Suppressor macrophage (primary cell): ENCODE measurements at regions not wholly inside any gene's neighbourhood (a gene's known extent, or its start where the extent isn't known, plus 50 kb on each side); places are given as distances from the start of the nearest gene placed in this dataset.

Experiments
- DNase-seq, 4 experiments: peaks; one replicate each; pipeline ENCODE4 v3.0.0-alpha.2; 2020 to 2022

DNA sequence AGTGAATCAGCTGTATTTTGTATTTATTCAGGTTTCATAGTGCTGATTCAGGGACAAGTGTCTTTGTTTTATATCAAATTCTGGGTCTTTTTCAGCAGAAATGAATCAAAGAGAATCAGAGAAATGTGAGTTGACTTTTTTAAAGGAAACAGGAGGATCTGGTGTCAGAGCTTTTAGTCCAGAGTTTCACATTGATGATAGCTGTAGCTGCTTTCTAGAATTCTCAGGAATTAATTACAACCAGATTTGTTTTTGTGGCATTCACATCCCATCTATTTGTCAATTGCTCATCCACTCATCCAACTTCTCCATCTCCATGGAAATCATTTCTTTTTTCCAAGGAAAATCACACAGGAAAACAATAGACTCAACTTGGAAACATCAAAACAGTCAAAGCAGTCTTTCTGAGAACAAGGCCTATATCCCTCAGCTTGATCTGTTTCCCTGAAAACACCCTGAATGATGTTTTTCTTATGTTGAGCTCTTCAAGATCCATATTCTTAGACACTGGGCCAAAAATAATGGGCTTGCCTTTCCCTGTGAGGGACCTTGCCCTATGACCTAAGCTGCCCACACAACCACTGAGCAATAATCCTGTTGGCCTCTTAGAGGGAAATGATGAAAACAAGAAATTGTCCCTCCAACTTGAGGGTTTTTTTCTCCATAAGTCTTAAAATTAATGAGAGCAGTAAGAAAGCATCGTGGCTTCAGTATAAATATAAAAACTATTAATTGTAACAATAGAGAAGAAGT lies 249.5 kb upstream of the FN1 start:
- peak; percentile 44 to 74 (median 66) for DNase-seq

DNA sequence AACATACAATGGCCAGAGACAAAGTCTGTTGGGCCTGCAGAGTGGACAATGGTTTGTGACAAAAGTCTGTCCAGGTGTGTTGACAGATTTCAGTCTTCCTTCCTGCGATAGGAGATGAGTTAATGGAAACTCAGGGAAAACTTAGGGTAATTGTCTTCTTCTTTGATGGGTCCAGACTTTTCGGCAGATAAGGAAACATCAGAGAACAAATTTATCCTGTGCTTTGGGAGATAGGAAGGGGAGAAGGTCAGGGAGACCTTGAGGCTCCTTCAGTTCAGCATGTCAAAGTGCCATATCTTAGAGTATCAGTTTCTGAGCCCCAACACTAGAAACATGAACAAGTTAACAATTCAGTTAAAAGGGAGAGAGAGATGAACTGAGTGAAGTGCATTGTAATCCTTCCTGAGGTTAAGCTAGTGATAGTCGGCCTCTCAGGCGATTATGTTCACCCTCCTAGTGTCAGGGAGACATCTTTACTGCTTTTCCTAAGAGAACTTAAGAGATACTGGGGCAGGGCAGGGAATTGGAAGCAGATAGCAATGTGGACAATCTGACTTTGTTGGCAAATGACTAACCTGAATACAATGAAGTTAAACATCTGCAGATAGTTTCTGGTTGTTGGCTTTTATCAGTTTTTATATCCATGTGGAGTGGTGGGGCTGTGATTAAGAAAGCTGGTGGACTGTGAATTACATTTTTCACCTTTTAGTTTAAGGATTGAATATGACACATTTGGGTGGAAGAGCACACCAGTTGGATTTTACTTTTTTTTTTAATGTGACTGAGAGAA lies 248.8 kb upstream of the FN1 start:
- no peak for DNase-seq

DNA sequence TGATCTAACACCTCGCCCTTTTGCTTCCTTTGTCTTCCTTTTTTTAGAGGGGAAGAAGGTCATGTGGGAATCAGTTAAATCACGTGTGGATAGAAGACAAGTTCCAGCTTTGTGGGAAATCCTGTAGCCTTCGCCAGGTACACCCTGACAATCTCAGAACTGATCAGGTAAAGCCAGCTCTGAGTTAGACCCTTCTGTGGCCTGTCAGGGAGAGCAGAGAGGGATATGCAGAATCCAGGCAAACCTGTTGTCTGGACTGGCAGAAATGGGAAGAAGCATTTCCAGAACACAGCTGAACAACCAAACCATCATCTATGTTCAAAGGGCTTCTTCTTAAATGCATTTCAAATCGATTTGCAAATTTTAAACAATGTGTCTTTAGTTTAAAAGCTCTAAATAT lies 247.4 kb upstream of the FN1 start:
- DNase-seq = peak in 2 of 4 experiments; percentile 40 to 41

DNA sequence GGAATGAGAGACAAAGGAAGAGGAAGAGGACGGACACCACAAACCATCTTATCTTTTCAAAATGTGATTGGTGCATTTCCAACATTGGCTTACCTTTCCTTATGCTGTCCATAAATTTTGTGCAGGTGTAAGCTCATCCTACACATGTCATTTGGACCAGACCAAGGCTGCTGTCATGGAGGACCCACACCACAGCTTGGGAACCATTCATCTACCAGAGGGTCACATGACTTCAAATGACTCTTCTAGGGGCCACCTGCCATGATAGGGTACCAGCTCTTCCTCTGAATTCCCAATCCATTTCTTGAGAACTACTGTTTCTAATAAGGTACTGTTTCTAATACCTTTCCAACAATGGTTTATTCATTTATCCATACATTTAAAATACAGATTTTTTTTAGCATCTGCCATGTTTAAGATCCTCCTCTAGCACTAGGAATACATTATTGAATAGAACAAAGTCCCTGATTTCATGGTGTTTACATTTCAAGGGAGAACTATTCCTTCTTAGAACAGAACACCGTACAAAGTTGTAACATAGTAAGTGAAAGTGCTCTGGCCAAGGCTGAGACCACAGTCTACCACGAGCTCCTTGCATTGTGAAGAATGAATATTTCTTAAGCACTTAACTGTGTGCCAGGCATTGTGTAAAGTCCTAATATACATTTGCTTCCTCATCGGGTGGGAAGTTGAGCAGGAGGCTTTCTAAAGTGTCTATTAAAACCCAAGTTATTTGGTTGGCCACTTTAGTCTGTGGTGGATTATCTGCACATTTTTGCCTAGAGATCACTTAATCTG lies 246.1 kb upstream of the FN1 start:
- DNase-seq = peak; percentile 51 to 85 (median 76)

DNA sequence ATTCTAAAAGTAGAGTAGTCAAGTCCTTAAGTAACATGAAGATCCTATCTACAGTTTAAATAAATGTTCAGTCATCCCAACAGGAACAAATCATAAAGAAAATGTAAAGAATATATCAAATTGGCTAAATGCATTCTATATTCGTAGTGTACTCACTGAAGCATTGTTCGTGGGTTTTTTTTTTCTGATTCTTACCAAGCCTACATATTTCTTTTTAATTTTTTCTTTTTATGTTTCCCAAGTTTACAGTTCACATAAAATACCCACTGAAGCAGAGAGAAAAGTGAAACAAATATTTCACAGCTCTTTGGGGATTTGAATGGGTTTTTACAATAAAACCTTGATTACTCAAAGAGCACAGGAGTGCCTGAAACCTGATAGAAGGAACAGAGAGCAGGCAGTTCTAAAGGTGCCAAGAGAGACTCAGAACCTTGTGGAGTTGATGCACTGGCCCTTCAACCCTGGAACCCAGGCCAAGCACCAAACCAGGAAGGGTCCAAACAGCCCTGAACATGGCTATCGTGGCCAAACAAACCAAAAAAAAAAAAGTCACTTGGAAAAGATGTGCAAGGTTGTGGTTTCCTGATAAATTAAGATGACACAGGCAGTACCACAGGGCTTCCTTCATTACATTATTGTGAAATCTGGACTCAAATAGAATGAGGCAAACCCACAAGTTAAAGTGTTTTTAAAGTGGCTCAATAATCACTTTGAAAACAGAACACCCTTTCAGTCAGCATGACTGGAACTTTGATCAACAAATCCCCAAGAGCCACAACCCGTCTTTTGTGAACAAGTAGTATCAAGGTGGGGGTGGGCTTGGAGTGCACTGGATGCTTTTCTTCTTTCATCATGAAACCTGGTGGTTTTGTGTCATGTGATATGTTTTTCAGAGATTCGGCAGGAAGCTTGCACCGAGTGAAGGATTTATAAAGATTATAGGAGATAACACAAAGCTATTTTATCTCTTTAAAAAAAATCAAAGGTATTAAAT lies 245.0 kb upstream of the FN1 start:
- DNase-seq = peak; percentile 51 to 91 (median 74)

DNA sequence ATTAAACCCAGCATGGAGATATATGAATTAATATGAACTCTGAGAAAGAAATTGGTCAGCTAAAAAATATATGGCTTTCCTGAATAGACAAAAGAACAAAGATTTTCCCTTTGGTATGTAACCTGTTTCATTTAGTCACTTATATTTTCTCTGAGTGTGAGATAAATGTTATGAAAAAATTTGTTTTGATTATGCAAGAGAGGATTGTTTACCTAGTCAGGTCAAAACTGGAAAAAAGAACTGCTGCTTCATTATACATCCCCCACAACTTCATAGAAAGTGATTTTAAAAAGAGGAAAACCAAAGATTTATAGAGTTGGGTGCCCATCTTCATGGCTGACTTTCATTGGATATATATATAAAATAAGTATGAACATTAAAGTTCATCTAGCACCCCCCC lies 242.2 kb upstream of the FN1 start:
- no peak for DNase-seq

DNA sequence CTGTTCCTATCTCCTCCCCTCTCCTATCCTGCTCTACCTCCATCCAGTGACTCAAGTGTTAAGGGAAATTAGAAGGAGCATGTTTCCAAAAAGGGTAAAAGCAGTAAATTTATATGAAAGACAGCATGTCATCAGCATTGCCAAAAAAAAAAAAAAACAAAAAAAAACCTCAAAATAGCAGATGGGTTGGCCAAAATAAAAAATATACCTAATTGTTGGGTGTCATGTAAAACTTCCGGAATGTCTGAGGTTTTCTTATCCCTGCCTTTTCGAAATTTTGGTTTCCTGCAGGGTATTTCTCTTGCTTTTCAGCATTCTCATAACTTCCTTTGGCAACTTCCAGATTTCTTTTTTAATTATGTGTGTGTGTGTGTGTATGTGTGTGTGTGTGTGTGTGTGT lies 241.6 kb upstream of the FN1 start:
- peak in 1 of 4 experiments; percentile 56 for DNase-seq

DNA sequence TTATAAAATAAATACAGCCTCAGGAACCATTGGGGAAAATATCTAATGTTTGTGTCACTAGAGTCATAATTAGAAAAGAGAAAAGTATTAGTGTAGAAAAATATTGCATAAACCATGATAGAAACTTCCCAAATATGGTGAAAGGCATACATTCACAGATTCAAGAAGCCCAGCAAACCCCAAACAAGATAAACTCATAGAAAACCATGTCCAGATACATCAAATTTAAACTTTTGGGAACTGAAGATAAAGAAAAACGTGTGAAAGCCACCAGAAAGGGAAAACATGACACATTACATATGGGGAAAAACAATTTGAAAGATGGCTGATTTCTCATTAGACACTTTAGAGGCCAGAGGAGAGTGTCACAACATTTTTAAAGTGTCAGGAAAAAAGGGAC lies 236.5 kb upstream of the FN1 start:
- DNase-seq = no peak

DNA sequence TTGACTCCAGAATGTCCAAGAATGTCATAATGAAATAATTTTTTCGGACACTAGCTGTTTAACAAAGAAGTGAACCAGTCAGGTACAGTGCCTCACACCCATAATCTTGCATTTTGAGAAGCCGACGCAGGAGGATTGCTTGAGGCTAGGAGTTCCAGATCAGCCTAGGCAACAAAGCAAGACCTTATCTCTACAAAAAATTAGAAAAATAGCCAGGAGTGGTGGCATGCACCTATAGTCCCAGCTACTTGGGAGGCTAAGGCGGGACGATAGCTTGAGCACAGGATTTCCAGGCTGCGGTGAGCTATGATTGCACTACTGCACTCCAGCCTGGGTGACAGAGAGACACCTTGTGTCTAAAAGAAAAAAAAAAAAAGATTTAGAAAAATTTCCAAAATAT lies 235.8 kb upstream of the FN1 start:
- no peak for DNase-seq

DNA sequence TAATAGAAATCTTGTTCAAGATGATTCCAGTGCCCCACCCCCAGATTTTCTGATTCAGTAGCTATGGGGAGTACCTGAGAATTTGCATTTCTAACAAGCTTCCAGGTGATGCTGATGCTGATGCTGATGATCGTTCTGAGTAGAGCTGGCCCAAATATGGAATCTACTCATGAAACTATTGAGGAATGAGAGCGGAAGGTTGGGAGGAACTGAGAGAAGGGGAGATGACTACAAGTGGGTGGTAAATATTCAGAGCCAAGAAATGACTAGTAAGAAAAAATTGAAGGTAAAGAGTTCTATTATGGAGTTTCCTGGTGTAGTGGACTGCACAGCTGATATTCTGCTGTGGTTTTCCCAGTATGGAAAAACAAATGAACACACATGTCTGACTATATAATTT lies 235.4 kb upstream of the FN1 start:
- no peak for DNase-seq

DNA sequence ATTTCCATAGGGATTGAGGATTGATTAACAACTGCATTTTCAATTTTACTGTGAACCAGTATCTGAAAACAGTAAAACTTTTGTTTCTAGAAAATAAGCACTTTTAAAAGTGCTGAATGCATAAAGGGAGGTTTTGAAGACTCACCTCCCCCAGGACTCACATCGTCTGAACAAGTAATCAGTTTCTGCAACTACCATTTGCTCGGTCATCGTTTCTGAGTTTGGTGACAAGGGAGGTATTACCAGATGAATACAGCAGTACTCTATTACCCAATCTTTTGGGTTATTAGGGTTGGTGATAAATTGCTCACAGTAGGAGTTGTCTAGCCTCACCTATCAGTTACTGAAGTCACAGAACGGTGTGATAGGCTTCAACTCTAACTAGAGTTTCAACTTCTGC lies 234.5 kb upstream of the FN1 start:
- no peak for DNase-seq

DNA sequence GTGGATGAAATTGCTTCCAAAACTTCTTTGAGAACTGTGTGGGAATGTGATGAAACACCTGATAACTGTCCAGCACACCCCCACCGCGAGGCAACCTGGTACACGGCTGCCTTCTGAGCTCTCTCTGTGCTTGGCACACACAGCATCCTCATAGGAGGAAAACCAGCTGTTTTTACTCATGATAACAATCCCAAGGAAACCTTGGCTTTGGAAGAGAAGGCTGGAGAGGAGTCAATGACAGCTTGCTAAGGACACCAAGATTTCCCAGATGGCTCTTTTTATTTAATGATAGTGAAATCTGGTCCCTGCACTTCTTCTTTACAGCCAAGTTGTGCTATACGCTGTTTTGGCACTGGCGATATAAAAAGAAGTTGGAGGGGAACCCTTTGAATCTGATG lies 232.5 kb upstream of the FN1 start:
- no peak for DNase-seq

DNA sequence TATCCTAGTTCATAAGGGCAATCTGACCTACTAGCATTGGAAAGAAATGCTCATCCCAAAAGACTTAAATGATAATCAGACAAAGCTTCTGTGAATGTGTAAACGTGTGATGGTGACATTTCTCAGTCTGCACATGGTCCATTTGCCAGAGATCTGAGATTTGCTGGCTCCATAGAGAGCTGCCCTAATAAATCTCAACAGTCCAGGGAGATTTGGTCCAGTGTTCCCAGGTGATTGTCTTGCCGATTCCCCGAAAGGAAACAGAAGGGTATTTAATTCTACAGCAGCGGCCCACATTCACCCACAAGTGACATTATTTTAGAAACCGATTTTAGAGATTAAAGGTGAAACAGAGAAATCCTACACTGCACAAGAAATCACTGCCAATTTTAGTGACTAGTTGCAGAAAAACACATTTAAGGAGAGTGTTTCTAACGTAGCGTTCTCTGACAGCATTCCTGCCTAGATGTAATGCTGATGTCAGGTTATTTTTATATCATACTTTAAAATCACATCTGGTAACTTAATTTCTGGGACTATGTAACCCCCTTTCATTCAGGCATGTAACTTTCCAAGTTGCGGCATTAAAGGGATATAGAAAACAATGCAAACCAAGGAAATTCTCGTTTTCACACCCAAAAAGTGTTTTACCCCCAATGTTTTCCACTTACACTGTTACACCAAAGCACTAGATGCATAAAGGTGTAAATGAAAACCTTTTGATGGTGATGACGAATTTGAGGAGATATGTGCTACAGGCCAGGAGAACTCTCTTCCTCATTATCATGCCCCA lies 231.9 kb upstream of the FN1 start:
- no peak for DNase-seq

DNA sequence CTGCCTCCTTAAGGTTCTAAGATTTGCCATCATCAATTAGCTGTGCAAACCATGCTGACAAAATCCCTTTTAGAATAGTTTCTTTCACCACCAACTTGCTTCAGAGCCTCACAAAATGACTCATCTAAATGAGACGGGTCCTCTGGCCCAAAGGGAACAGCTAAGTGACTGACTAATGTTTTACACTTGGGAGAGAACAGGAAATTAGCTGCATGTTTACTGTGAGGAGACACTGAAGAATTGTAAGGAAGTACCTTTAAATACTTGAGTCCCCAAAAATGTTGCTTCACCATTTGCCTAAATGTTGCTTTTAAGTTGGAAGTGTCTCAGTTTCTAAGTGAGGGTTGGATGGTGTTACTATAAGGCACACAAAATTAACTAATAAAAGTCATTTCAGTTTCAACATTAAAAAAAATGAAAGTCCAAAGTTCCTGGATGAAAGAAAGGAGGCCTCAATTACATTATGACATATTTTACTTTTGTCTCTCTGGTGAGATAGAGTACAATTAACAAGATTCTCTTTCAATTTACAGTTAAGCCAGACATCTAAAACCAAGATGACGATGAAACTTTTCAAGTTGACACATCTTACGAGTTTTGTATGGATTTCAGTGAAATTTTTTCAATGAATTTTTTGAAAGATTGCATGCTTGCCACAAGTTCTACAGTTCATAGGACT lies 229.1 kb upstream of the FN1 start:
- DNase-seq = peak; percentile 78 to 96 (median 86)

DNA sequence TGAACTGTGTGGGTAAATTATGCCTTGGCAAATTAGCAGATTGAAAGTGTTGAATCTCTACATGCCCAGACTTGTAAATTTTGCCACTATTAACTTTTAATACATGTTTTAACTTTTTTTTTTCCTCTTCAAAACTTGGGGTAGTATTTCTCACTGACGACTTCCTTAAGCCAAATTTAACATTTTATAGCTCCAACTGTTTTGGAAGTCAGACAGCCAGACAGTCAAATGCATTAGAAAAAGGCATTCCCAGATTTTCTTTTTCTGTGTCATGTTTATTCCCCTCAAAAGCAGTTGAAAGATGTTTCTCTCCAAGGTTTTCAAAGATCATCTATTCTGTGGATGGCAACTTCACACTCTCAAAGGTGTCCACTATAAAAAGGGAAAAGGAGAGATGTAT lies 226.8 kb upstream of the FN1 start:
- DNase-seq = no peak

DNA sequence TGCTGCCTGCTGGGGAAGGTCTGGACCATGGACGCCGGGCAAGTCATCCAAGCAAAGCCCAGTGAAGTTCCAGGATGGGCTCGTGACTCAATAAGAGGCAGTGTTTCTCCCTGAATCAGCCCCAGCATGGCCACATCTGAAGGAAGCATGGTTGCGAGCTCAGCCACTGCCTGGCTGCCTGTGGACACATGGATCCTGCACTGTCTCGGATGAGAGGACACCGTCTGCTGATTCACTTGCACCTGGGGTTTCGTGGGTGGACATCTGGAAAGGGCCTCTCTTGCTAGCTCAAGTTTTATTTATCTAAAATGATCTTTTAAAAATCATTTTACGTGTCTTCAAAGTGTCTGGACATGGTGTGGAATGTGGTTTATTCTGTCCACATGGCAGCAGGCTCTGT lies 224.8 kb upstream of the FN1 start:
- no peak for DNase-seq

DNA sequence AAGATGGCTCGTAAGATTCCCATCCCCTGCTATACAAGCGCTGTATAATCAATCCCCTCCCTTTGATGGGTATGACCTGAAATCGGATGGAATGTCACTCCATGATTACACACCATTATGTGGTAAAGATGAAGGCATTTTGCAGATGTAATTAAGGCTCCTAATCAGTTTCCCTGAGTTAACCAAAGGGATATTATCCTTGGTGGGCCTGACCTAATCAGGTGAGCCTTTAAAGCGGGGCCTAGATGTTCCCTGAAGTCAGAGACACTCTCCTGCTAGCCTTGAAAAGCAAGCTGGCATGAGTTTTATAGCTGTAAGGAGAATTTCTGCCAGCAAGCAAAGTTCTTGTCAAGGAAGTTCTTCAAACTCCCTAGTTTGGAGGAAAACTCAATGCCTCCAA lies 223.8 kb upstream of the FN1 start:
- no peak for DNase-seq

DNA sequence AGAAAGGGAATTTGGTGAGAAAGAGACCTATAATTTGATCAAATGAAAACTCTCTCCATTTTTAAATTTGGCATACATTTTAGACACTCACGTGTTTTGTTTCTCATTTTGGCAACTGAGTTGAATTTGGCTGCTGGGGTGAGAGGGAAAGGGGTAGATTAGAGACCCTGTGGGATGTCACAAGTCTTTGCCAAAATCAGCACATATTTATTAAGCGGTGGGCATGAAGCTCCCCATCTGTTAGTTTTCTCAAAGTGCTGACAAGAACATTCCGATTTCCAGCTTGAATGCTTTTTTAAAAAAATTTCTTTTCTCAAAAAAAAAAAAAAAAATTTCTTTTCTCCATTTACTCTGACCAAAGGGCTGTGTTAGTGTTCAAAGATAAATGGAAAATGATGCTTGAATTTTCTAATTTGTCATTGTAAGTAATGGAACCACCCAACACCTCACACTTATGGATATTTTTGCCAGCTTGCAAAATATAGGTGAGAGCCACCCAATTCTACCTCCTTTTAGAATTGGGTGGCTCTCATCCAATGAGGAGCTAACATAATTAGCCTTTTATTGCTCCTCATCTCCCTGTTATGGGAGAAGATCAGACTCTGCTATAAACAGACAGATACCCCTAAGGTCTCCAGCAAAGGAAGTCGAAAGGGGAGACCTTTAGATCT lies 222.9 kb upstream of the FN1 start:
- no peak for DNase-seq

DNA sequence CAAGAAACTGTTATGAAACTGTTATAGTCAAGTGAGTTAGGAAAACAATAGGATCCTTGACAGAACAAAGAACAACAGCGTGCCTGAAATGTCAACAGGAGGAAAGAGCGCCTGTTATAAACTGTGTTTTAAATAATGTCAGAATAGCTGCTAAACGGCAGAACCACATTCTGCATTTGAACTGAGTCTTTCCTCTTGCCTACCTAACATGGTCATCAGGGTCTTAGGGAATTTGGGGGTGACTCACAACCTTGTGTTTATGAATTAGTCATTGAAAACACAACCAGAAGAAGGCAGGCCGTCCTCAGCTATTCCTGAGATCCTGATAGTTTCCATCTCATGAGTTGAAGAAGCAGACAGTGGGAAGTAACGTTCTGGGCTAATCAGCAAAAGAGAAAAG lies 222.0 kb upstream of the FN1 start:
- peak; percentile 50 to 81 (median 64) for DNase-seq
